Upper lobe of right lung (tissue), 1 donor: ENCODE measurements at regions not wholly inside any gene's neighbourhood (a gene's known extent, or its start where the extent isn't known, plus 50 kb on each side); places are given as distances from the start of the nearest gene placed in this dataset.
"Not testable (repeated sequence)": the region's sequence is repeated elsewhere in the genome, so short reads cannot be mapped to it uniquely, and the experiment has no call there.

Experiments
- ATAC-seq: fragments of 200-7000 bp; cut with Tn5 transposase; one replicate; pipeline ENCODE4 v1.9.1; 2020; ENCODE audit warnings: mild to moderate bottlenecking, moderate library complexity
- DNase-seq: peaks from one replicate; pipeline ENCODE4 v3.0.0-alpha.2; 2020
- H3K27ac ChIP-seq: fragments of 200-600 bp; one replicate; pipeline ENCODE4 v1.8.0; 2022
- H3K27me3 ChIP-seq: fragments of 200-600 bp; one replicate; pipeline ENCODE4 v1.8.0; 2022; ENCODE audit warnings: mild to moderate bottlenecking
- H3K36me3 ChIP-seq: fragments of 200-600 bp; one replicate; pipeline ENCODE4 v1.8.0; 2022
- H3K4me1 ChIP-seq: fragments of 200-600 bp; one replicate; pipeline ENCODE4 v1.8.0; 2022
- H3K4me3 ChIP-seq: fragments of 200-600 bp; one replicate; pipeline ENCODE4 v1.8.0; 2022; ENCODE audit warnings: mild to moderate bottlenecking
- H3K9me3 ChIP-seq: fragments of 200-600 bp; one replicate; pipeline ENCODE4 v1.8.0; 2022
- intact Hi-C: fragments of 100-400 bp; cut with DNase I; formaldehyde crosslinking; loops from one replicate; pipeline ENCODE4 v1.11.0; 2022
- TF ChIP-seq, protein P1 (sequence below): fragments of 200-600 bp; IDR thresholded peaks from one replicate; pipeline ENCODE4 v1.8.0; 2022; ENCODE audit warnings: antibody characterized with exemption
- donor health status: DM: no; HTN: yes; CAD: no; lungs with severe emphysema.

DNA sequence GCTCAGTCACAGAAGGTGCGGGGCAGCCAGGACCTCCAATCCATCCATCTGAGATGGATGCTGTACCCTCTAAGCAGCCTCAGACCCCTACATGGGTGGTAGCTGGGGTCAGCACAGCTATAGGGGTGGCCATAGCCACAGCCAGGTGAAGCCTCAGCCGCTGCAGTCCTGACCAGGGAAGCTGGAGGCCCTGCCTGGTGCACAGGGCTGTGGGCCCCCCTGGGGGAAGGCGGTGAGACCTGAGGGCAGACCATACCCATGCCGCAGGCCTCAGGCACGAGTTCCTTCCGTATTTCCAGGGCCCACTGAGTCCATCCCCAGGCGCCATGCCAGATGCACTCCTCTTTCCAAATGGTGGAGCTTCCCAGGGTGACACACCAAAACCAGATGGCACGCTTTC lies 96.6 kb upstream of the KDM7A start:
- Histone ChIP-seq H3K4me1 (peaks cover 4% of the 10 kb centered on the region), H3K36me3 (no peaks in the 10 kb centered on the region), H3K9me3 (no peaks in the 10 kb centered on the region), H3K4me3 (no peak overlapping the region), H3K27ac (no peak overlapping the region), H3K27me3 (no peaks in the 10 kb centered on the region)
- intact Hi-C loops: no loop called here
- TF ChIP-seq, protein P1, sequence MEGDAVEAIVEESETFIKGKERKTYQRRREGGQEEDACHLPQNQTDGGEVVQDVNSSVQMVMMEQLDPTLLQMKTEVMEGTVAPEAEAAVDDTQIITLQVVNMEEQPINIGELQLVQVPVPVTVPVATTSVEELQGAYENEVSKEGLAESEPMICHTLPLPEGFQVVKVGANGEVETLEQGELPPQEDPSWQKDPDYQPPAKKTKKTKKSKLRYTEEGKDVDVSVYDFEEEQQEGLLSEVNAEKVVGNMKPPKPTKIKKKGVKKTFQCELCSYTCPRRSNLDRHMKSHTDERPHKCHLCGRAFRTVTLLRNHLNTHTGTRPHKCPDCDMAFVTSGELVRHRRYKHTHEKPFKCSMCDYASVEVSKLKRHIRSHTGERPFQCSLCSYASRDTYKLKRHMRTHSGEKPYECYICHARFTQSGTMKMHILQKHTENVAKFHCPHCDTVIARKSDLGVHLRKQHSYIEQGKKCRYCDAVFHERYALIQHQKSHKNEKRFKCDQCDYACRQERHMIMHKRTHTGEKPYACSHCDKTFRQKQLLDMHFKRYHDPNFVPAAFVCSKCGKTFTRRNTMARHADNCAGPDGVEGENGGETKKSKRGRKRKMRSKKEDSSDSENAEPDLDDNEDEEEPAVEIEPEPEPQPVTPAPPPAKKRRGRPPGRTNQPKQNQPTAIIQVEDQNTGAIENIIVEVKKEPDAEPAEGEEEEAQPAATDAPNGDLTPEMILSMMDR: no peak
- DNase-seq (peak; percentile 34), ATAC-seq (no peak)

DNA sequence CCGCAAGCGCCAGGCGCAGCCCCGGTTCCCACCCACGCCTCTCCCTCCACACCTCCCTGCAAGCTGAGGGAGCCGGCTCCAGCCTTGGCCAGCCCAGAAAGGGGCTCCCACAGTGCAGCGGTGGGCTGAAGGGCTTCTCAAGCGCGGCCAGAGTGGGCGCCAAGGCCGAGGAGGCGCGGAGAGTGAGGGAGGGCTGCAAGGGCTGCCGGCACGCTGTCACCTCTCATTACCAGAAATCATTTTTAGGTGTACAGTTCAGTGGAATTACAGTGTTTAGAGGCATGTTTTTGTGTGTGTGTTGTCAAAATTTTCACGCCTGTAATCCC lies 94.8 kb upstream of the KDM7A start:
- DNase-seq, H3K27ac ChIP-seq, intact Hi-C loops, H3K9me3 ChIP-seq, H3K27me3 ChIP-seq, H3K36me3 ChIP-seq, H3K4me3 ChIP-seq, H3K4me1 ChIP-seq, ATAC-seq: not testable (repeated sequence)

DNA sequence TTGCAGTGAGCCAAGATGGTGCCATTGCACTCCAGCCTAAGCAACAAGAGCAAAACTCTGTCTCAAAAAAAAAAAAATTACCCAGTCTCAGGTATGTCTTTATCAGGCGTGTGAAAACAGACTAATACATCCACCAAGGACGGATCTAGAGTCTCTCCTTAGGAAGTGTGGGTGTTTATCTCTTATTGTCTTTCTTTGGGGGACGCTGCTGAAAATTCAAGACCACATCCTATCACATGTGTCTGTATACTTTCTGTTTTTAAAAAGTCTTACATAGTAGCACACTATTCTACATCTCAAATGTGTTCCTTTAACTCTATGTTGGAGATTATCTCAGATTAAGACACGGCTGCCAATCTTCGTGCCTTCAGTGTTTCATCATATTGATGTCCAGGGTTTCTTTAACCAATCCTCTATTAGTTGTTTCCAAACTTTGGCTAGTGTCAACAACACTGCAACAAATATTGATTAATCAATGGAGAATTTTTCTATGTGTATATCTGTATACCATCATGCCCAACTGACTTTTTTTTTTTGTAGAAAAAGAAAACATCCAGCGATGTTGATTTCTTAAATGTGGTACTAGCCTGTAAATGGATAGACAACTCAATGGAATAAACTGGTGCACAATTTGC lies 92.3 kb upstream of the KDM7A start:
- intact Hi-C loops: no loop called here
- no peak overlapping the region for H3K27ac ChIP-seq
- H3K4me1 ChIP-seq: no peaks in the 10 kb centered on the region
- TF ChIP-seq, protein P1: no peak
- no peaks in the 10 kb centered on the region for H3K9me3 ChIP-seq
- H3K36me3 ChIP-seq: no peaks in the 10 kb centered on the region
- DNase-seq: no peak
- no peak for ATAC-seq
- H3K27me3 ChIP-seq: no peaks in the 10 kb centered on the region
- H3K4me3 ChIP-seq: no peak overlapping the region

DNA sequence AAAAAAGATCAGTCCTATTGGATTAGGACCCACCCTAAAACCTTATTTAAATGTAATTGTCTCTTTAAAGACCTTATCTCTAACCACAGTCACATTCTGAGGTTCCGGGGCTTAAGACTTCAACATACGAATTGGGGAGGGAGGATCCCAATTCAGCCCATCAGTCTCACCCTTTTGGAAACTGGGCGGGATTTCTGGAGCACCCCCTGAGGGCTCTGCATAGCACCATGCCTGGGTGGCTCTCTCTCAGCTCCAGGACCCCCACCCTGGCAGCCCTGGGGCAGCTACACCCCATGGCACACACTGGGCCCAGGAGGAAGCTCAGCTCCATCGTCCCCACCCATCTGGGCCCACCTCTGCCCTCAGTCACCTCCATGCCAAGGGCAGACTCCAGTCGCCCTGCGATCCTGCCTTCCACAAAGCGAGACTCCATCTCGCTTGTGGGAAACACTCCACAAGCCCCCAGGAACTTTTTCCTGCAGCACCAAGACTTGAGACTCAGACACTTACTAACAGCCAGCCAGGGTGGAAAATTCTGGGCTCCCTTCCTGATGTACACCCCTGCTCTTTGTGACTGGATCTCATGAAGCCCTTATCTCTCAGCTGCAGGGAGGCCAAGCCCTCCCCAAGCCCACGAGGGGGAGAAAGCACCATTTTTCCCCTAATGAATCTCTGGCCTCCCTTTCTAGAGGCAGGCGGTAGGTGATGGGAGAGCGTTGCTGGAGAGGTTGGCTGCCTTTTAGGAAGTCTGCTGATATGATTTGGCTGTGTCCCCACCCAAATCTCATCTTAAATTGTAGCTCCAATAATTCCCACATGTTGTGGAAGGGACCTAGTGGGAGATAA lies 90.8 kb upstream of the KDM7A start:
- H3K27me3 ChIP-seq: no peaks in the 10 kb centered on the region
- TF ChIP-seq, protein P1: no peak
- ATAC-seq (no peak), DNase-seq (no peak)
- H3K4me3 ChIP-seq: no peak overlapping the region
- H3K36me3 ChIP-seq: no peaks in the 10 kb centered on the region
- H3K4me1 ChIP-seq: no peaks in the 10 kb centered on the region
- intact Hi-C loops: no loop called here
- H3K27ac ChIP-seq: no peak overlapping the region
- no peaks in the 10 kb centered on the region for H3K9me3 ChIP-seq

- H3K27me3 ChIP-seq: no peaks in the 10 kb centered on the region
- H3K4me1 ChIP-seq: no peaks in the 10 kb centered on the region
- TF ChIP-seq, protein P1: no peak
- intact Hi-C loops: no loop called here
- H3K9me3 ChIP-seq: no peaks in the 10 kb centered on the region
- H3K27ac ChIP-seq: no peak overlapping the region
- no peak overlapping the region for H3K4me3 ChIP-seq
- no peak for ATAC-seq
- no peaks in the 10 kb centered on the region for H3K36me3 ChIP-seq
- DNase-seq: no peak
These were observed 86.5 kb upstream of the KDM7A start for GRCh38 chr7:140263277-140263676.

DNA sequence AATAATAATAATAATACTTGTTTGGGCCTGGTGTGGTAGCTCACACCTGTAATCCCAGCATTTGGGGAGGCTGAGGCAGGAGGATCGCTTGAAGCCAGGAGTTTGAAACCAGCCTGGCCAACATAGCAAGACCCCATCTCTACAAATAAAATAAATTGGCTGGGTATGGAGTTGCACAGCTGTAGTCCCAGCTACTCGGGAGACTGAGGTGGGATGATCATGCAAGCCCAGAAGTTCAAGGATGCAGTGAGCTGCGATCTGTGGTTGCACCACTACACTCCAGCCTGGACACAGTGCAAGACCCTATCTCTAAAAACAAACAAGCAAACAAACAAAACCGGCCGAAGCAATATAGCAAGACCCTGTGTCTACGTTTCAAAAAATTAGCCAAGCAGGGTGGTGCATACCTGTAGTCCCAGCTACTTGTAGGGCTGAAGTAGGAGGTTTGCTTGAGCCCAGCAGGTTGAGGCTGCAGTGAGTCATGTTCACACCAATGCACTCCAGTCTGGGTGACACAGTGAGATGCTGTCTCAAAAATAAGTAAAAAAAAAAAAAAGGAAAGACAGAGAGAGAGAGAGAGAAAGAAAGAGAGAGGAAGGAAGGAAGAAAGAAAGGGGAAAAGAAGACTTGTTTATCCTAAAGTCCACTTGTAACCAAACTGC lies 85.6 kb upstream of the KDM7A start:
- Histone ChIP-seq H3K36me3 (no peaks in the 10 kb centered on the region), H3K4me3 (no peak overlapping the region), H3K27me3 (no peaks in the 10 kb centered on the region), H3K27ac (no peak overlapping the region), H3K4me1 (no peaks in the 10 kb centered on the region), H3K9me3 (no peaks in the 10 kb centered on the region)
- ATAC-seq (no peak), DNase-seq (no peak)
- TF ChIP-seq, protein P1: no peak
- intact Hi-C loops: no loop called here
